HEK293T (cell line): ENCODE measurements at regions not wholly inside any gene's neighbourhood (a gene's known extent, or its start where the extent isn't known, plus 50 kb on each side); places are given as distances from the start of the nearest gene placed in this dataset.

Experiments
- CTCF ChIA-PET: fragments of 350-600 bp; formaldehyde crosslinking; extraction: SDS; loops from one replicate; lab custom pipeline; 2021; ENCODE audit warnings: antibody characterized with exemption, inconsistent platforms; lab: Yijun Ruan, JAX
- POLR2A ChIA-PET: fragments of 350-600 bp; formaldehyde crosslinking; extraction: SDS; loops from one replicate; lab custom pipeline; 2020; ENCODE audit warnings: antibody characterized with exemption, inconsistent platforms; lab: Yijun Ruan, JAX
- DNase-seq: peaks from one replicate; pipeline ENCODE4 v3.0.0; 2012; ENCODE audit warnings: mixed read lengths; ENCODE audit errors: extremely low spot score
- ARNT ChIP-seq: fragments of 450-650 bp; IDR thresholded peaks from 2 replicates; pipeline ENCODE4 v1.6.1; 2017; ENCODE audit warnings: mild to moderate bottlenecking
- BHLHE40 ChIP-seq: fragments of 450-650 bp; IDR thresholded peaks from 2 replicates; pipeline ENCODE4 v1.6.1; 2016; ENCODE audit warnings: mild to moderate bottlenecking, moderate library complexity, borderline replicate concordance
- CTBP1 ChIP-seq: fragments of 450-650 bp; IDR thresholded peaks from 2 replicates; pipeline ENCODE4 v1.6.1; 2016; ENCODE audit warnings: borderline replicate concordance
- ELF4 ChIP-seq: fragments of 450-650 bp; IDR thresholded peaks from 2 replicates; pipeline ENCODE4 v1.6.1; 2017; ENCODE audit warnings: antibody characterized with exemption
- FOXA1 ChIP-seq: fragments of 450-650 bp; IDR thresholded peaks from 2 replicates; pipeline ENCODE4 v1.6.1; 2016; ENCODE audit warnings: mild to moderate bottlenecking
- FOXK2 ChIP-seq: fragments of 450-650 bp; IDR thresholded peaks from 2 replicates; pipeline ENCODE4 v1.6.1; 2016; ENCODE audit warnings: mild to moderate bottlenecking
- FOXM1 ChIP-seq: fragments of 450-650 bp; IDR thresholded peaks from 2 replicates; pipeline ENCODE4 v1.6.1; 2017; ENCODE audit warnings: mild to moderate bottlenecking, borderline replicate concordance
- HDGF ChIP-seq: fragments of 450-650 bp; IDR thresholded peaks from 2 replicates; pipeline ENCODE4 v1.6.1; 2017; ENCODE audit warnings: antibody characterized with exemption, borderline replicate concordance
- L3MBTL2 ChIP-seq: fragments of 450-650 bp; conservative IDR thresholded peaks from 2 replicates; pipeline ENCODE4 v1.6.1; 2016; ENCODE audit warnings: mild to moderate bottlenecking
- LEF1 ChIP-seq: fragments of 450-650 bp; IDR thresholded peaks from 2 replicates; pipeline ENCODE4 v1.6.1; 2017; ENCODE audit warnings: mild to moderate bottlenecking, borderline replicate concordance
- NFRKB ChIP-seq: fragments of 450-650 bp; IDR thresholded peaks from 2 replicates; pipeline ENCODE4 v1.6.1; 2016; ENCODE audit warnings: mild to moderate bottlenecking, moderate library complexity
- PKNOX1 ChIP-seq: fragments of 450-650 bp; IDR thresholded peaks from 2 replicates; pipeline ENCODE4 v1.6.1; 2016
- SP1 ChIP-seq: fragments of 450-650 bp; IDR thresholded peaks from 2 replicates; pipeline ENCODE4 v1.6.1; 2017
- SUZ12 ChIP-seq: fragments of 450-650 bp; IDR thresholded peaks from 2 replicates; pipeline ENCODE4 v1.6.1; 2016; ENCODE audit warnings: mild to moderate bottlenecking
- TARDBP ChIP-seq: fragments of 450-650 bp; IDR thresholded peaks from 2 replicates; pipeline ENCODE4 v1.6.1; 2016
- ZNF384 ChIP-seq: fragments of 450-650 bp; IDR thresholded peaks from 2 replicates; pipeline ENCODE4 v1.6.1; 2016

DNA sequence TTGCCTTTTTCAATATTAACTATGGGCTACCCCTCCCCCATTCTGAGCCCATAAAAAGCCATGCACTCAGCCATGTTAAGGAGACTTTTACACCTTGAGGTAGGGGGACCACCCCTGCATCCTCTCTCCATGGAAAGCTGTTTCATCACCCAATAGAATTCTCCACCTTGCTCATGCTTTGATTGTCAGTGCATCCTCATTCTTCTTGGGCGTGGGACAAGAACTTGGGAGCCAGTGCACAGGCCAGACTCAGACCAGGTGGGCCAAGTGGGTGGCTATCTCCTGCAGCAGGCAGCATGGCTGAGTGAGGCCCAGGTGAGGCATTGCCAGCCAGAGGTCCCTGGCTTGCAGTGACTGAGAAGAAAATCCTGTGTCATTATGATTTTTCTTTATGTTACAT lies 357.4 kb upstream of the CDIN1 start:
- ChIA-PET CTCF (no interaction called here), POLR2A (no interaction called here)
- TF ChIP-seq TARDBP: no peak
- no peak for TF ChIP-seq FOXM1
- TF ChIP-seq HDGF: no peak
- no peak for TF ChIP-seq FOXK2
- TF ChIP-seq ZNF384: no peak
- no peak for TF ChIP-seq CTBP1
- TF ChIP-seq LEF1: no peak
- TF ChIP-seq ARNT: no peak
- no peak for TF ChIP-seq PKNOX1
- DNase-seq: no peak

GRCh38 chr15:36230776-36231175 lies 348.6 kb upstream of the CDIN1 start:
- POLR2A ChIA-PET: no interaction called here

GRCh38 chr15:36232491-36232890 lies 346.9 kb upstream of the CDIN1 start:
- ChIA-PET POLR2A (no interaction called here), CTCF (no interaction called here)
- DNase-seq: no peak
- no peak for TF ChIP-seq ARNT
- TF ChIP-seq FOXK2: no peak
- TF ChIP-seq NFRKB: no peak

More at GRCh38 chr15:36230776-36231175, 348.6 kb upstream of the CDIN1 start:
- DNase-seq: no peak
- CTCF ChIA-PET: no interaction called here
- TF ChIP-seq L3MBTL2: no peak
- TF ChIP-seq PKNOX1: no peak
- TF ChIP-seq ARNT: no peak
- TF ChIP-seq HDGF: no peak
- TF ChIP-seq FOXM1: no peak
- TF ChIP-seq SUZ12: no peak
- no peak for TF ChIP-seq LEF1
- no peak for TF ChIP-seq ZNF384
- no peak for TF ChIP-seq NFRKB
- no peak for TF ChIP-seq SP1
- TF ChIP-seq ELF4: no peak

DNA sequence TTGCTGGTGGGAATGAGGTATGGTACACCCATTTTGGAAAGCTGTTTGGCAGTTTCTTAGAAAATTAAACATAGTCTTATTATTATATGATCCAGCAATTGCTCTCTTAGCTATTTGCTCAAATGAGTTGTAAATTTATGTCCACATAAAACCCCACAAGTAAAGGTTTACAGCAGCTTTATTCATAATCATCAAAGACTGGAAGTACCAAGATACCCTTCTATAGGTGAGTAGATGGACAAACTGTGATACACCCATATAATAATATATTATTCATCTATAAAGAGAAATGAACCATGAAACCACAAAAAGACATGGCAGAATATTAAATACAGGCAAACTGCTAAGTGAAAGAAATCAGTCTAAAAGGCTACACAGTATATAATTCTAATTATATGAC lies 344.7 kb upstream of the CDIN1 start:
- TF ChIP-seq ZNF384 (no peak), CTBP1 (no peak), LEF1 (no peak), BHLHE40 (no peak), FOXA1 (no peak), ARNT (no peak), ELF4 (no peak), PKNOX1 (no peak), FOXM1 (no peak), NFRKB (no peak), FOXK2 (no peak), SP1 (no peak), SUZ12 (no peak), L3MBTL2 (no peak), TARDBP (no peak), HDGF (no peak)
- ChIA-PET CTCF (no interaction called here), POLR2A (no interaction called here)
- DNase-seq: no peak

- POLR2A ChIA-PET: no interaction called here
- CTCF ChIA-PET: no interaction called here
- no peak for TF ChIP-seq BHLHE40
- no peak for DNase-seq
Observed at GRCh38 chr15:36235173-36235572, 344.3 kb upstream of the CDIN1 start.

GRCh38 chr15:36239509-36239908 lies 339.9 kb upstream of the CDIN1 start:
- POLR2A ChIA-PET: no interaction called here
- TF ChIP-seq NFRKB (no peak), CTBP1 (no peak), BHLHE40 (no peak), SP1 (no peak), L3MBTL2 (no peak), TARDBP (no peak), PKNOX1 (no peak), SUZ12 (no peak), ELF4 (no peak), FOXA1 (no peak), ARNT (no peak), LEF1 (no peak), ZNF384 (no peak), FOXM1 (no peak), HDGF (no peak), FOXK2 (no peak)
- no peak for DNase-seq
- CTCF ChIA-PET: no interaction called here

DNA sequence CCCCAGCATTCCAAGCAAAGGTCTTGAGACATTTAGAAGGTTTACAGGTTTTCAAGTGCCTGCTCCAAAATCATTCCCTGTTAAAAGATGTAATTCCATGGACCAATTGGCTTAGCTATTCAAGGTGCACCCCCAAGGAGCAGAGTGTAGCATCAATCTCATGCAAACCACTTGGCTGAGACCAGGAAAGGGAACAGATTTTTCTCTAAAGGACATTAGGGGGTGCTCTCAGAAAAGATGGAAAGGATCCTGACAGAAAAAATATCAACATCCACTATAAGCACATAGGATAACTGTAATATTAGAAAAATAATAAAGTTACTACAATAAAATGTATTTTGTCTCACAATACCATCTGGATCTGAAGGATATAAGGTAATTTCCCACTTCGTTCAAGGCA lies 328.0 kb upstream of the CDIN1 start:
- DNase-seq: no peak
- CTCF ChIA-PET: no interaction called here

More for the DNA sequence above, 328.0 kb upstream of the CDIN1 start:
- no peak for TF ChIP-seq BHLHE40
- no peak for TF ChIP-seq HDGF
- TF ChIP-seq L3MBTL2: no peak
- no peak for TF ChIP-seq CTBP1
- no peak for TF ChIP-seq ZNF384
- TF ChIP-seq NFRKB: no peak
- TF ChIP-seq PKNOX1: no peak
- POLR2A ChIA-PET: no interaction called here
